Hepatocyte (in vitro differentiated cells): ENCODE measurements at regions not wholly inside any gene's neighbourhood (a gene's known extent, or its start where the extent isn't known, plus 50 kb on each side); places are given as distances from the start of the nearest gene placed in this dataset.
A peak's percentile ranks its signal among the peaks of the same experiment; 100 is the strongest.

Experiments
- DNase-seq: peaks from one replicate; pipeline ENCODE4 v3.0.0-alpha.2; 2016; ENCODE audit warnings: low spot score
- H2AFZ ChIP-seq: fragments of 200-600 bp; sonication (generic); 2 replicates; pipeline ENCODE4 v1.6.0; 2016; ENCODE audit warnings: antibody characterized with exemption, mild to moderate bottlenecking
- H3K27ac ChIP-seq: fragments of 200-600 bp; sonication (generic); 2 replicates; pipeline ENCODE4 v1.5.1; 2016; ENCODE audit warnings: mild to moderate bottlenecking
- H3K27me3 ChIP-seq: fragments of 200-600 bp; sonication (generic); 2 replicates; pipeline ENCODE4 v1.6.1; 2016
- H3K36me3 ChIP-seq: fragments of 200-600 bp; sonication (generic); replicated peaks from 2 replicates; pipeline ENCODE4 v1.5.1; 2016; ENCODE audit warnings: low read depth; ENCODE audit not compliant: insufficient read depth
- H3K4me1 ChIP-seq: fragments of 200-600 bp; sonication (generic); 2 replicates; pipeline ENCODE4 v1.5.1; 2016; ENCODE audit warnings: mild to moderate bottlenecking, moderate library complexity; ENCODE audit not compliant: insufficient read depth
- H3K4me2 ChIP-seq: fragments of 200-600 bp; sonication (generic); 2 replicates; pipeline ENCODE4 v1.6.0; 2016
- H3K4me3 ChIP-seq: fragments of 200-600 bp; sonication (generic); 2 replicates; pipeline ENCODE4 v1.5.1; 2016; ENCODE audit warnings: mild to moderate bottlenecking
- H3K79me2 ChIP-seq: fragments of 200-600 bp; sonication (generic); 2 replicates; pipeline ENCODE4 v1.6.0; 2017; ENCODE audit warnings: mild to moderate bottlenecking
- H3K9me2 ChIP-seq: fragments of 200-600 bp; sonication (generic); replicated peaks from 2 replicates; pipeline ENCODE4 v1.6.0; 2017; ENCODE audit warnings: mild to moderate bottlenecking; ENCODE audit not compliant: insufficient read depth
- H3K9me3 ChIP-seq: fragments of 200-600 bp; sonication (generic); 2 replicates; pipeline ENCODE4 v1.5.1; 2016; ENCODE audit warnings: low read depth, mild to moderate bottlenecking
- H4K20me1 ChIP-seq: fragments of 200-600 bp; sonication (generic); 2 replicates; pipeline ENCODE4 v1.6.0; 2016; ENCODE audit warnings: mild to moderate bottlenecking; ENCODE audit not compliant: insufficient read depth, poor library complexity, severe bottlenecking
- CTCF ChIP-seq: fragments of 200-600 bp; sonication (generic); IDR thresholded peaks from 2 replicates; pipeline ENCODE4 v1.5.1; 2016; ENCODE audit warnings: antibody characterized with exemption, mild to moderate bottlenecking; ENCODE audit not compliant: poor library complexity
- EZH2 ChIP-seq: fragments of 200-600 bp; sonication (generic); IDR thresholded peaks from 2 replicates; pipeline ENCODE4 v1.6.1; 2016; ENCODE audit warnings: antibody characterized with exemption, mild to moderate bottlenecking, borderline replicate concordance
- EZH2phosphoT487 ChIP-seq: fragments of 200-600 bp; sonication (generic); IDR thresholded peaks from one replicate; pipeline ENCODE4 v1.6.1; 2018; ENCODE audit warnings: antibody characterized with exemption, mild to moderate bottlenecking, low read depth, moderate library complexity; ENCODE audit not compliant: unreplicated experiment, severe bottlenecking
- WGBS: methylation state at CpG from one replicate; pipeline ENCODE4 v1.1.6; 2016; ENCODE audit warnings: low lambda C conversion rate; ENCODE audit errors: missing lambda C conversion rate; 5-methylcytosine and 5-hydroxymethylcytosine counted together

- no peaks in the 10 kb centered on the region for H4K20me1 ChIP-seq
- H3K4me2 ChIP-seq = no peak overlapping the region
- H3K36me3 ChIP-seq = no peaks in the 10 kb centered on the region
- H3K9me2 ChIP-seq = no peaks in the 10 kb centered on the region
- H3K9me3 ChIP-seq = no peaks in the 10 kb centered on the region
- TF ChIP-seq CTCF (peak; percentile 20), EZH2phosphoT487 (no peak), EZH2 (no peak)
- WGBS = 72% methylated on average over 21 of the region's 21 CpGs
- no peaks in the 10 kb centered on the region for H3K27me3 ChIP-seq
- H3K79me2 ChIP-seq = no peaks in the 10 kb centered on the region
- H3K27ac ChIP-seq = no peak overlapping the region
- no peak overlapping the region for H3K4me3 ChIP-seq
- peak; percentile 7 for DNase-seq
- no peaks in the 10 kb centered on the region for H3K4me1 ChIP-seq
- H2AFZ ChIP-seq = no peak overlapping the region
Observed at GRCh38 chr1:189149547-189150375, 1327.9 kb downstream of the BRINP3 start.

- no peak overlapping the region for H3K4me3 ChIP-seq
- H3K9me2 ChIP-seq = no peaks in the 10 kb centered on the region
- no peak overlapping the region for H3K27ac ChIP-seq
- WGBS = 97% methylated on average over 6 of the region's 6 CpGs
- no peaks in the 10 kb centered on the region for H3K9me3 ChIP-seq
- no peak for TF ChIP-seq EZH2phosphoT487
- no peak for TF ChIP-seq EZH2
- TF ChIP-seq CTCF = no peak
- H3K4me2 ChIP-seq = no peak overlapping the region
- H4K20me1 ChIP-seq = no peaks in the 10 kb centered on the region
- H3K27me3 ChIP-seq = no peaks in the 10 kb centered on the region
- H3K4me1 ChIP-seq = no peaks in the 10 kb centered on the region
- H3K36me3 ChIP-seq = no peaks in the 10 kb centered on the region
- no peak overlapping the region for H2AFZ ChIP-seq
- no peaks in the 10 kb centered on the region for H3K79me2 ChIP-seq
- no peak for DNase-seq
Observed at GRCh38 chr1:189150624-189151023, 1327.0 kb downstream of the BRINP3 start.

- 80% methylated on average over 2 of the region's 2 CpGs for WGBS
- DNase-seq = no peak
- TF ChIP-seq EZH2 = no peak
- no peak for TF ChIP-seq CTCF
- TF ChIP-seq EZH2phosphoT487 = no peak
- H3K79me2 ChIP-seq = no peaks in the 10 kb centered on the region
- no peaks in the 10 kb centered on the region for H3K4me1 ChIP-seq
- H3K27ac ChIP-seq = no peak overlapping the region
- H3K9me3 ChIP-seq = no peaks in the 10 kb centered on the region
- H3K9me2 ChIP-seq = no peaks in the 10 kb centered on the region
- no peaks in the 10 kb centered on the region for H3K27me3 ChIP-seq
- H4K20me1 ChIP-seq = no peaks in the 10 kb centered on the region
- H2AFZ ChIP-seq = no peak overlapping the region
- H3K4me2 ChIP-seq = no peak overlapping the region
- no peak overlapping the region for H3K4me3 ChIP-seq
- no peaks in the 10 kb centered on the region for H3K36me3 ChIP-seq
Observed at GRCh38 chr1:189151361-189151760, 1326.3 kb downstream of the BRINP3 start.
